ENCODE measurements at regions not wholly inside any gene's neighbourhood (a gene's known extent, or its start where the extent isn't known, plus 50 kb on each side); places are given as distances from the start of the nearest gene placed in this dataset.
"Not testable (repeated sequence)": the region's sequence is repeated elsewhere in the genome, so short reads cannot be mapped to it uniquely, and the experiment has no call there.

DNA sequence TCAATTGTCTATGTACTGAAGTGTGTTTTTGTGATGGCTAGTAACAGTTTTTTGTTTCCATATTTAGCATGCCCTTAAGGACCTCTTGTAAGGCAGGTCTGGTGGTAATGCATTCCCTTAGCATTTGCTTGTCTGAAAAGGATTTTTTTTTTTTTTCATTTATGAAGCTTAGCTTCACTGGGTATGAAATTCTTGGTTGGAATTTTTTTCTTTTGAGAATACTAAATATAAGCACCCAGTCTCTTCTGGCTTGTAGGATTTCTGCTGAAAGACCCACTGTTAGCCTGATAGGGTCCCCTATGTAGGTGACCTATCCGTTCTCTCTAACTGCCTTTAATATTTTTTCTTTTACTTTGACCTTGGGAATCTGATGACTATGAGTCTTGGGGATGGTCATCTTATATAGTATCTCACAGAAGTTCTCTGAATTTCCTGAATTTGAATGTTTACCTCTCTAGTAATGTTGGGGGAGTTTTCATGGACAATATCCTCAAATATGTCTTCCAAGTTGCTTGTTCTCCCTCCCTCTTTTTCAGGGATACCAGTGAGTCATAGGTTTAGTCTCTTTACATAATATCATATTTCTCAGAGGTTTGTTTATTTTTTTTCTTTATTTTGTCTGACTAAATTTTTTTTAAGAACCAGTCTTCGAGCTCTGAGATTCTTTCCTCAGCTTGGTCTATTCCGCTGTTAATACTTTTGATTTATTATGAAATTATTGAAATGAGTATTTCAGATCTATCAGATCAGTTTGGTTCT, 157.1 kb upstream of the PGRMC2 start:
- ATAC-seq (no peak), DNase-seq (no peak)
- H3K4me3 Mint-ChIP-seq = no peak overlapping the region
- H3K27me3 Mint-ChIP-seq (ENCODE audit: low read depth in 2 of 2) = peaks cover 0 to 6% of the 10 kb centered on the region in 2 donors
- TF ChIP-seq, protein P1, sequence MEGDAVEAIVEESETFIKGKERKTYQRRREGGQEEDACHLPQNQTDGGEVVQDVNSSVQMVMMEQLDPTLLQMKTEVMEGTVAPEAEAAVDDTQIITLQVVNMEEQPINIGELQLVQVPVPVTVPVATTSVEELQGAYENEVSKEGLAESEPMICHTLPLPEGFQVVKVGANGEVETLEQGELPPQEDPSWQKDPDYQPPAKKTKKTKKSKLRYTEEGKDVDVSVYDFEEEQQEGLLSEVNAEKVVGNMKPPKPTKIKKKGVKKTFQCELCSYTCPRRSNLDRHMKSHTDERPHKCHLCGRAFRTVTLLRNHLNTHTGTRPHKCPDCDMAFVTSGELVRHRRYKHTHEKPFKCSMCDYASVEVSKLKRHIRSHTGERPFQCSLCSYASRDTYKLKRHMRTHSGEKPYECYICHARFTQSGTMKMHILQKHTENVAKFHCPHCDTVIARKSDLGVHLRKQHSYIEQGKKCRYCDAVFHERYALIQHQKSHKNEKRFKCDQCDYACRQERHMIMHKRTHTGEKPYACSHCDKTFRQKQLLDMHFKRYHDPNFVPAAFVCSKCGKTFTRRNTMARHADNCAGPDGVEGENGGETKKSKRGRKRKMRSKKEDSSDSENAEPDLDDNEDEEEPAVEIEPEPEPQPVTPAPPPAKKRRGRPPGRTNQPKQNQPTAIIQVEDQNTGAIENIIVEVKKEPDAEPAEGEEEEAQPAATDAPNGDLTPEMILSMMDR (IDR thresholded peaks at IDR 0.05) = no peak
- Histone ChIP-seq H3K4me1 (ENCODE audit: control insufficient read depth, insufficient read depth, low read length) (no peaks in the 10 kb centered on the region), H3K36me3 (ENCODE audit: control insufficient read depth, insufficient read depth, low read length) (no peaks in the 10 kb centered on the region), H3K27ac (ENCODE audit: low read length) (no peak overlapping the region), H3K4me3 (ENCODE audit: low read length) (no peak overlapping the region), H3K9me3 (ENCODE audit: control insufficient read depth, insufficient read depth, low read length) (peaks cover 3% of the 10 kb centered on the region), H3K27me3 (ENCODE audit: control insufficient read depth, insufficient read depth, low read length) (no peaks in the 10 kb centered on the region)
- H3K4me1 Mint-ChIP-seq = no peaks in the 10 kb centered on the region
- intact Hi-C loops (cut with micrococcal nuclease) = no loop called here
- peaks cover 9% of the 10 kb centered on the region for H3K36me3 Mint-ChIP-seq
- H3K27ac Mint-ChIP-seq = no peak overlapping the region
- WGBS (ENCODE audit: insufficient coverage) = 100% methylated on average over 2 of the region's 3 CpGs
- H3K9me3 Mint-ChIP-seq = peaks cover 16 to 19% of the 10 kb centered on the region in 2 donors

DNA sequence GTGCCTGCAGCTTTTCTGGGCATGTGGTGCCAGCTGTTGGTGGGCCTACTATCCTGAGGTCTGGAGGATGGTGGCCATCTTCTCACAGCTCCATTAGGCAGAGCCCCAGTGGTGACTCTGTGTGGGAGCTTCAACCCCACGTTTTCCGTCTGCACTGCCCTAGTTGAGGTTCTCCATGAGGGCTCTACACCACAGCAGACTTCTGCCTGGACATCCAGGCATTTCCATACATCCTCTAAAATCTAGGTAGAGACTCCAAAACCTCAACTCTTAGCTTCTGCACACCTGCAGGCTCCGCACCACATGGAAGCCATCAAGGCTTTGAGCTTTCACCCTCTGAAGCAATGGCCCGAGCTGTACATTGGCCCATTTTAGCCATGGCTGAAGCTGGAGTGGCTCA, 153.3 kb upstream of the PGRMC2 start:
- no peak overlapping the region for H3K27ac Mint-ChIP-seq
- no peaks in the 10 kb centered on the region for H3K4me1 Mint-ChIP-seq
- no peaks in the 10 kb centered on the region for H3K36me3 ChIP-seq (ENCODE audit: control insufficient read depth, insufficient read depth, low read length)
- H3K9me3 Mint-ChIP-seq = peaks cover 18 to 20% of the 10 kb centered on the region in 2 donors
- intact Hi-C loops (cut with micrococcal nuclease) = no loop called here
- no peak overlapping the region for H3K27ac ChIP-seq (ENCODE audit: low read length)
- H3K9me3 ChIP-seq (ENCODE audit: control insufficient read depth, insufficient read depth, low read length) = peaks cover 3% of the 10 kb centered on the region
- H3K27me3 ChIP-seq (ENCODE audit: control insufficient read depth, insufficient read depth, low read length) = no peaks in the 10 kb centered on the region
- H3K4me1 ChIP-seq (ENCODE audit: control insufficient read depth, insufficient read depth, low read length) = no peaks in the 10 kb centered on the region
- TF ChIP-seq, protein P1 (IDR thresholded peaks at IDR 0.05) = no peak
- DNase-seq = no peak
- H3K27me3 Mint-ChIP-seq (ENCODE audit: low read depth in 2 of 2) = peaks cover 0 to 2% of the 10 kb centered on the region in 2 donors
- H3K36me3 Mint-ChIP-seq = peaks cover 17% of the 10 kb centered on the region
- 90% methylated on average over 4 of the region's 4 CpGs for WGBS (ENCODE audit: insufficient coverage)
- no peak for ATAC-seq
- H3K4me3 Mint-ChIP-seq = no peak overlapping the region
- H3K4me3 ChIP-seq (ENCODE audit: low read length) = no peak overlapping the region

DNA sequence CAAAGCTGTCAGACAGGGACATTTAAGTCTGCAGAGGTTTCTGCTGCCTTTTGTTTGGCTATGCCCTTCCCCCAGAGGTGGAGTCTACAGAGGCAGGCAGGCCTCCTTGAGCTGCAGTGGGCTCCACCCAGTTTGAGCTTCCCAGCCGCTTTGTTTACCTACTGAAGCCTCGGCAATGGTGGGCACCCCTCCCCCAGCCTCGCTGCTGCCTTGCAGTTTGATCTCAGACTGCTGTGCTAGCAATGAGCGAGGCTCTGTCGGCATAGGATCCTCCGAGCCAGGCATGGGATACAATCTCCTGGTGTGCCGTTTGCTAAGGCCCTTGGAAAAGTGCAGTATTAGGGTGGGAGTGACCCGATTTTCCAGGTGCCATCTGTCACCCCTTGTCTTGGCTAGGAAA, 149.4 kb upstream of the PGRMC2 start:
- 91% methylated on average over 8 of the region's 8 CpGs for WGBS (ENCODE audit: insufficient coverage)
- H3K4me3 ChIP-seq (ENCODE audit: low read length); H3K9me3 ChIP-seq (ENCODE audit: control insufficient read depth, insufficient read depth, low read length); DNase-seq; H3K4me1 Mint-ChIP-seq; H3K27me3 Mint-ChIP-seq (ENCODE audit: low read depth in 2 of 2); H3K36me3 Mint-ChIP-seq; H3K4me3 Mint-ChIP-seq; H3K27ac Mint-ChIP-seq; H3K27me3 ChIP-seq (ENCODE audit: control insufficient read depth, insufficient read depth, low read length); H3K36me3 ChIP-seq (ENCODE audit: control insufficient read depth, insufficient read depth, low read length); intact Hi-C loops (cut with micrococcal nuclease); H3K27ac ChIP-seq (ENCODE audit: low read length); H3K9me3 Mint-ChIP-seq; H3K4me1 ChIP-seq (ENCODE audit: control insufficient read depth, insufficient read depth, low read length); ATAC-seq: not testable (repeated sequence)

DNA sequence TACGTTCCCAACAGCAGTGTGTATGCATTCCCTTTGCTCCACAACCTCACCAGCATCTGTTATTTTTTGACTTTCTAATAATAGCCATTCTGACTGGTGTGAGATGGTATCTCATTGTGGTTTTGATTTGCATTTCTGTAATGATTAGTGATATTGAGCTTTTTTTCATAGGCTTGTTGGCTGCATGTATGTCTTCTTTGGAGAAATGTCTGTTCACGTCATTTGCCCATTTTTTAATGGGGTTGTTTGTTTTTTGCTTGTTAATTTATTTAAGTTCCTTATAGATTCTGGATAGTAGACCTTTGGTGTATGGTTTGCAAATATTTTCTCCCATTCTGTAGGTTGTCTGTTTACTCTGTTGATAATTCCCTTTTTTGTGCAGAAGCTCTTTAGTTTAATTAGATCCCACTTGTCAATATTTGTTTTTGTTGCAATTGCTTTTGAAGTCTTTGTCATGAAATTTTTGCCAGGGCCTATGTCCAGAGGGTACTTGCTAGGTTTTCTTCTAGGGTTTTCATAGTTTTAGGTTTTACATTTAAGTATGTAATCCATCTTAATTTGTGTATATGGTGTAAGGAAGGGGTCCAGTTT, 141.5 kb upstream of the PGRMC2 start:
- H3K27me3 ChIP-seq (ENCODE audit: control insufficient read depth, insufficient read depth, low read length); H3K9me3 ChIP-seq (ENCODE audit: control insufficient read depth, insufficient read depth, low read length); H3K4me3 Mint-ChIP-seq; H3K36me3 Mint-ChIP-seq; H3K4me3 ChIP-seq (ENCODE audit: low read length); H3K36me3 ChIP-seq (ENCODE audit: control insufficient read depth, insufficient read depth, low read length); H3K4me1 Mint-ChIP-seq; H3K4me1 ChIP-seq (ENCODE audit: control insufficient read depth, insufficient read depth, low read length); DNase-seq; intact Hi-C loops (cut with micrococcal nuclease); H3K27me3 Mint-ChIP-seq (ENCODE audit: low read depth in 2 of 2); ATAC-seq; H3K27ac ChIP-seq (ENCODE audit: low read length); H3K27ac Mint-ChIP-seq; H3K9me3 Mint-ChIP-seq: not testable (repeated sequence)
- WGBS (ENCODE audit: insufficient coverage) = 90% methylated on average over 2 of the region's 2 CpGs
